ENCODE measurements at regions not wholly inside any gene's neighbourhood (a gene's known extent, or its start where the extent isn't known, plus 50 kb on each side); places are given as distances from the start of the nearest gene placed in this dataset.

DNA sequence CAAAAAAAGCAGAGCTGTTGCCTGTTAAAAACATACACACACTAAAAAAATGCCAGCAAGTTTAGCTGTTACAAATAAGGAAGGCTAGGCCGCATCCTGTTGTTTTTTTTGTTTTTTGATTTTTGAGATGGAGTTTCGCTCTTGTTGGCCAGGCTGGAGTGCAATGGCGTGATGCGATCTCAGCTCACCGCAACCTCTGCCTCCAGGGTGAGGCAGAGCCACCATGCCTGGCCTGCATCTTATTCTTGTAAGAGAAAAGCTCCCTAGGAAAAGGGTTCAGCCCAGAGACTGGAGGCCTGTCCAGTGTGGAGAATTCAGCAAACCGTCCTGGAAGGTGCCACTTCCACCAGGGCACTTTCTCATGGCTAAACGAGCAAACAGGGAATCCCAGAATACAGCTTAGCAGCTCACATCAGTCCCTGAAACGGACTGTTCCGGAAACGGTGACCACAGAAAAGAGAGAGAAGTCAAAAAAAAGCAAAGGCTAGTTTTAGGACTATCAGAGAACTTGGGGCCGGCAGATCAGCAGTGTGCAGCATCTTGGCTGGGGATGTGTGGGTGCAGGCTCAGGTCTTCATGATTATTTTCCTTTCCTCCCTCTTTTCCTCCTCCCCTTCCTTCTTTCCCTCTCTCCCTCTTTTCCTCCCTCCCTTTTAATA lies 283.6 kb downstream of the AJAP1 start:
- Histone ChIP-seq H3K79me2 (ENCODE audit: control insufficient read depth, insufficient read depth, low read length) (no peaks in the 10 kb centered on the region), H3K4me3 (ENCODE audit: control extremely low read depth in 1 of 5, extremely low read depth in 1 of 5, insufficient read depth in 1 of 5, low read depth in 2 of 5, low read length in 4 of 5) (no peak overlapping the region), H3K27ac (ENCODE audit: low read length in 2 of 2) (no peak overlapping the region), H3K9me3 (ENCODE audit: control extremely low read depth in 1 of 3, control insufficient read depth in 2 of 3, insufficient read depth in 1 of 3, low read length in 2 of 3) (peaks cover 0 to 18% (median 0%) of the 10 kb centered on the region in 3 donors), H3K9ac (ENCODE audit: low read length) (no peak overlapping the region), H3K4me2 (replicated peaks; ENCODE audit: low read depth, low read length, poor library complexity, severe bottlenecking) (no peak overlapping the region), H4K20me1 (ENCODE audit: control insufficient read depth, insufficient read depth, low read length, poor library complexity, severe bottlenecking) (no peaks in the 10 kb centered on the region), H3K27me3 (replicated peaks in 1 of 4; ENCODE audit: control extremely low read depth in 1 of 4, control insufficient read depth in 3 of 4, insufficient read depth in 4 of 4, low read length in 3 of 4) (no peaks in the 10 kb centered on the region), H3K36me3 (replicated peaks in 1 of 2; ENCODE audit: control extremely low read depth in 1 of 2, control insufficient read depth in 1 of 2, extremely low read depth in 1 of 2, insufficient read depth in 2 of 2, low read length in 1 of 2) (no peaks in the 10 kb centered on the region), H3K4me1 (ENCODE audit: control insufficient read depth in 2 of 2, insufficient read depth in 2 of 2, low read length in 2 of 2) (no peaks in the 10 kb centered on the region), H2AFZ (ENCODE audit: insufficient read depth, low read depth, low read length, poor library complexity, severe bottlenecking) (no peak overlapping the region)
- CTCF ChIA-PET = no interaction called here
- H3K4me3 Mint-ChIP-seq = no peak overlapping the region
- ATAC-seq (ENCODE audit: low read depth) (no peak), DNase-seq (no peak)
- H3K27ac Mint-ChIP-seq = no peak overlapping the region
- no peaks in the 10 kb centered on the region for H3K27me3 Mint-ChIP-seq
- peaks cover 4% of the 10 kb centered on the region for H3K9me3 Mint-ChIP-seq (ENCODE audit: insufficient read depth)
- intact Hi-C loops (cut with micrococcal nuclease) = no loop called here
- TF ChIP-seq, protein P1, sequence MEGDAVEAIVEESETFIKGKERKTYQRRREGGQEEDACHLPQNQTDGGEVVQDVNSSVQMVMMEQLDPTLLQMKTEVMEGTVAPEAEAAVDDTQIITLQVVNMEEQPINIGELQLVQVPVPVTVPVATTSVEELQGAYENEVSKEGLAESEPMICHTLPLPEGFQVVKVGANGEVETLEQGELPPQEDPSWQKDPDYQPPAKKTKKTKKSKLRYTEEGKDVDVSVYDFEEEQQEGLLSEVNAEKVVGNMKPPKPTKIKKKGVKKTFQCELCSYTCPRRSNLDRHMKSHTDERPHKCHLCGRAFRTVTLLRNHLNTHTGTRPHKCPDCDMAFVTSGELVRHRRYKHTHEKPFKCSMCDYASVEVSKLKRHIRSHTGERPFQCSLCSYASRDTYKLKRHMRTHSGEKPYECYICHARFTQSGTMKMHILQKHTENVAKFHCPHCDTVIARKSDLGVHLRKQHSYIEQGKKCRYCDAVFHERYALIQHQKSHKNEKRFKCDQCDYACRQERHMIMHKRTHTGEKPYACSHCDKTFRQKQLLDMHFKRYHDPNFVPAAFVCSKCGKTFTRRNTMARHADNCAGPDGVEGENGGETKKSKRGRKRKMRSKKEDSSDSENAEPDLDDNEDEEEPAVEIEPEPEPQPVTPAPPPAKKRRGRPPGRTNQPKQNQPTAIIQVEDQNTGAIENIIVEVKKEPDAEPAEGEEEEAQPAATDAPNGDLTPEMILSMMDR (IDR thresholded peaks at IDR 0.05) = no peak
- TF ChIP-seq EZH2 (IDR thresholded peaks at IDR 0.05; ENCODE audit: borderline replicate concordance, insufficient read depth, low read depth, low read length, poor library complexity, severe bottlenecking) = no peak
- 93% methylated on average over 9 of the region's 11 CpGs for WGBS (ENCODE audit: insufficient coverage)
- no peaks in the 10 kb centered on the region for H3K4me1 Mint-ChIP-seq
- POLR2A ChIA-PET = no interaction called here

DNA sequence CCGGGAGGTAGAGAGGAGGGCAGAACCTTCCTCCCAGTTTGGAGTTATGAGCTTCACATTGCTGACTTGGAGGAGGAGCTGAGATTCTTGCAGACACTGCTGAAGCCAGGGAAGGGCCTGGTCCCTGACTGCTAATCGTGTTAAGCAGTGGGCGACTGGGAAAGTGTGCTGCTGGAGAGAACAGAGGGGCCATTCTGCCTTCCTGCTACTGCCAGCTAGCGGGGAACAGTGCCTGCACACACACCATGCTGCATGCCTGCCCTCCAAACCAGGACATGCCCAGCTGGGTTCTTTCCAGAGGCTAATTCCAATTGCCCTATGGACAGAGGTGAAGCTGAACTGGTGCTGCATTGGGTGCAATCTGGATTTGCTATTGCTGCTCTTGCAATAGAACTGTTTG lies 281.4 kb downstream of the AJAP1 start:
- Histone ChIP-seq H3K4me3 (ENCODE audit: control extremely low read depth in 1 of 5, extremely low read depth in 1 of 5, insufficient read depth in 1 of 5, low read depth in 2 of 5, low read length in 4 of 5) (no peak overlapping the region), H3K79me2 (ENCODE audit: control insufficient read depth, insufficient read depth, low read length) (no peaks in the 10 kb centered on the region), H3K4me2 (replicated peaks; ENCODE audit: low read depth, low read length, poor library complexity, severe bottlenecking) (no peak overlapping the region), H3K9me3 (ENCODE audit: control extremely low read depth in 1 of 3, control insufficient read depth in 2 of 3, insufficient read depth in 1 of 3, low read length in 2 of 3) (peaks cover 0 to 11% (median 0%) of the 10 kb centered on the region in 3 donors), H3K27ac (ENCODE audit: low read length in 2 of 2) (no peak overlapping the region), H3K27me3 (replicated peaks in 1 of 4; ENCODE audit: control extremely low read depth in 1 of 4, control insufficient read depth in 3 of 4, insufficient read depth in 4 of 4, low read length in 3 of 4) (no peaks in the 10 kb centered on the region), H3K4me1 (ENCODE audit: control insufficient read depth in 2 of 2, insufficient read depth in 2 of 2, low read length in 2 of 2) (no peaks in the 10 kb centered on the region), H4K20me1 (ENCODE audit: control insufficient read depth, insufficient read depth, low read length, poor library complexity, severe bottlenecking) (no peaks in the 10 kb centered on the region), H3K36me3 (replicated peaks in 1 of 2; ENCODE audit: control extremely low read depth in 1 of 2, control insufficient read depth in 1 of 2, extremely low read depth in 1 of 2, insufficient read depth in 2 of 2, low read length in 1 of 2) (no peaks in the 10 kb centered on the region), H3K9ac (ENCODE audit: low read length) (no peak overlapping the region), H2AFZ (ENCODE audit: insufficient read depth, low read depth, low read length, poor library complexity, severe bottlenecking) (no peak overlapping the region)
- Mint-ChIP-seq H3K27ac (no peak overlapping the region), H3K4me1 (no peaks in the 10 kb centered on the region), H3K27me3 (no peaks in the 10 kb centered on the region), H3K4me3 (no peak overlapping the region), H3K9me3 (ENCODE audit: insufficient read depth) (peaks cover 4% of the 10 kb centered on the region)
- TF ChIP-seq, protein P1 (IDR thresholded peaks at IDR 0.05) = no peak
- no peak for TF ChIP-seq EZH2 (IDR thresholded peaks at IDR 0.05; ENCODE audit: borderline replicate concordance, insufficient read depth, low read depth, low read length, poor library complexity, severe bottlenecking)
- WGBS (ENCODE audit: insufficient coverage) = 84% methylated on average over 4 of the region's 4 CpGs
- ChIA-PET POLR2A (no interaction called here), CTCF (no interaction called here)
- intact Hi-C loops (cut with micrococcal nuclease) = no loop called here
- DNase-seq (no peak), ATAC-seq (ENCODE audit: low read depth) (no peak)
